Spleen (tissue), 7 donors: ENCODE measurements at regions not wholly inside any gene's neighbourhood (a gene's known extent, or its start where the extent isn't known, plus 50 kb on each side); places are given as distances from the start of the nearest gene placed in this dataset.

ENCODE experiments used
- CTCF ChIP-seq, 11 experiments: fragments of 200-600 bp in 7 of 11; fragments of 450-650 bp in 4 of 11; sonication (generic) in 4 of 11; IDR thresholded peaks in 8 of 11; conservative IDR thresholded peaks in 3 of 11; 1 replicate in 7 of 11; 2 replicates in 4 of 11; pipeline versions ENCODE4 v1.4.0 to v1.8.0; 2016 to 2021; ENCODE audit warnings: antibody characterized with exemption in 11 of 11, inconsistent platforms in 4 of 11, mild to moderate bottlenecking in 1 of 11
- POLR2AphosphoS5 ChIP-seq, 3 donors: sonication (generic); formaldehyde crosslinking; IDR thresholded peaks; one replicate each; pipeline ENCODE4 v1.5.1; 2017; ENCODE audit warnings: antibody characterized with exemption in 3 of 3
- donor health status: DM: no; HTN: no; CAD: no; lungs with moderate emphysema.
- donor health status: DM: no; HTN: no; CAD: no.
- donor health status: DM: no; HTN: no; CAD: no.

GRCh38 chr1:164250365-164250764 is 308.6 kb upstream of the PBX1 start:
- TF ChIP-seq CTCF (IDR thresholded peaks at IDR 0.05 in 8 of 11, conservative IDR thresholded peaks at IDR 0.05 in 3 of 11), result no peak
- no peak for TF ChIP-seq POLR2AphosphoS5 (IDR thresholded peaks at IDR 0.05)
